ENCODE measurements at regions not wholly inside any gene's neighbourhood (a gene's known extent, or its start where the extent isn't known, plus 50 kb on each side); places are given as distances from the start of the nearest gene placed in this dataset.

DNA sequence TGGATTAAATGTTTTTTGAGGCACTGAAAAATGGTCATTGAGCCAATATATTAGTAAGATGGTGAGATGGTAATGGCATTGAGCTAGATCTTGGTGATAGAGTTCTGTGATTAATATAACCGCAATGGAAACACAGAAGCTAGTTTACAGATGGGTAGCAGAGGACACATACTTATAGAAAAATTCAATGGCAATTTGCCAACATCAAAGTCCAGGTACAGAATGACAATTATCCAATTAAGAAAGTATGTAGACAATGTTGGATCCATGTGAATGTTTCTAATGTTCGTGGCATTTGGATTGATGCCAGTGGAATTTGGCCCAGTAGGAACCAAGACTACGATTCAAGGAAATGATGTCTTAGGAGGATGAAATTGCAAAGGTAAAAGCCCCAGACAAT, 187.8 kb downstream of the GNAT3 start:
- ChIA-PET POLR2A (no interaction called here), CTCF (interaction anchor here (0.6 kb wide), 1 partner anchor 12 kb away, joined by 3 read pairs; no protein-coding TSS in a partner anchor)
- no peaks in the 10 kb centered on the region for H3K79me2 ChIP-seq (ENCODE audit: control insufficient read depth, insufficient read depth, low read length)
- no peak overlapping the region for H2AFZ ChIP-seq (ENCODE audit: low read depth, low read length)
- H3K36me3 ChIP-seq (ENCODE audit: control insufficient read depth in 2 of 2, extremely low read depth in 1 of 2, insufficient read depth in 2 of 2, low read length in 2 of 2): no peaks in the 10 kb centered on the region
- peaks cover 4% of the 10 kb centered on the region for H3K4me1 ChIP-seq (ENCODE audit: control insufficient read depth, extremely low read depth, insufficient read depth, low read length)
- no peaks in the 10 kb centered on the region for H3K27me3 ChIP-seq (ENCODE audit: control insufficient read depth in 2 of 2, insufficient read depth in 2 of 2, low read length in 2 of 2)
- no peak overlapping the region for H3K4me2 ChIP-seq (ENCODE audit: insufficient read depth, low read length)
- intact Hi-C loops (cut with micrococcal nuclease): loop anchor here (1.0 kb wide), 1 partner anchor 12 kb away; no protein-coding TSS in a partner anchor
- H3K9me3 ChIP-seq (replicated peaks; ENCODE audit: control insufficient read depth, insufficient read depth, low read length): no peaks in the 10 kb centered on the region
- H3K9me1 ChIP-seq (replicated peaks; ENCODE audit: control insufficient read depth, extremely low read depth, insufficient read depth, low read length): no peaks in the 10 kb centered on the region
- BruUV-seq (replicated peaks): no TSS peak
- TF ChIP-seq GATA2 (IDR thresholded peaks at IDR 0.05; ENCODE audit: insufficient read depth, insufficient read length, low read depth, low read length) (peak; percentile 42), FOS (IDR thresholded peaks at IDR 0.05; ENCODE audit: borderline replicate concordance, insufficient read depth, low read length) (no peak)
- no peak overlapping the region for H3K4me3 ChIP-seq (replicated peaks in 1 of 3; ENCODE audit: insufficient read depth in 1 of 3, low read depth in 1 of 3, low read length in 3 of 3)
- H3K9ac ChIP-seq (replicated peaks; ENCODE audit: extremely low read depth, insufficient read depth, low read length): no peak overlapping the region
- no peak overlapping the region for H3K27ac ChIP-seq (ENCODE audit: insufficient read depth, low read depth, low read length)
- dilution Hi-C loops (cut with MboI; ENCODE audit: extremely low pct_ligation_motif_present, low sequenced_read_pairs): no loop called here
- DNase-seq (ENCODE audit: low read depth, low spot score) (peak; percentile 37), FAIRE-seq (no peak)
- no peaks in the 10 kb centered on the region for H4K20me1 ChIP-seq (replicated peaks; ENCODE audit: control insufficient read depth, extremely low read depth, insufficient read depth, low read length)

DNA sequence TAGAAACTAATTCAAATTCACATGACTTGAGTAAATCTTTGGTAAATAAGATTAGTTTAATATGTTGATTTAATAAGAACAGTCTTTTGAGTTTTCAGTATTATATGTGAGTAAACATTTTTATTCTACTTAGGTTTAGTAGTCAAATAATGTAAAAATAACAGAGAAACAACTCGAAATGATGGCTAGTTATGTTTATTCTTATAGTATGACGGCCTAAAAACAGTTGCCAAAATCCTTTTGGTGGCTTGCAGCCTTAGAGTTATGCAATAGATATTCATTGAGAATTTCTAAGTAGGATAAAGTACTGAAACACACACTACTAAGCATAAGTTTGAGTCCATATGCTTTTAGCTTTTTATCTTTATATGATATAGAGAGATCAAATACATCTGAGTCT, 184.8 kb downstream of the GNAI1 start:
- CTCF ChIA-PET: no interaction called here

More for the DNA sequence above, 184.8 kb downstream of the GNAI1 start:
- Histone ChIP-seq H3K9me3 (replicated peaks; ENCODE audit: control insufficient read depth, insufficient read depth, low read length) (no peaks in the 10 kb centered on the region), H4K20me1 (replicated peaks; ENCODE audit: control insufficient read depth, extremely low read depth, insufficient read depth, low read length) (no peaks in the 10 kb centered on the region), H3K9me1 (replicated peaks; ENCODE audit: control insufficient read depth, extremely low read depth, insufficient read depth, low read length) (no peaks in the 10 kb centered on the region), H3K27me3 (ENCODE audit: control insufficient read depth in 2 of 2, insufficient read depth in 2 of 2, low read length in 2 of 2) (no peaks in the 10 kb centered on the region), H3K27ac (ENCODE audit: insufficient read depth, low read depth, low read length) (no peak overlapping the region), H3K4me3 (replicated peaks in 1 of 3; ENCODE audit: insufficient read depth in 1 of 3, low read depth in 1 of 3, low read length in 3 of 3) (no peak overlapping the region), H3K4me1 (ENCODE audit: control insufficient read depth, extremely low read depth, insufficient read depth, low read length) (peaks cover 12% of the 10 kb centered on the region), H2AFZ (ENCODE audit: low read depth, low read length) (no peak overlapping the region), H3K9ac (replicated peaks; ENCODE audit: extremely low read depth, insufficient read depth, low read length) (no peak overlapping the region), H3K36me3 (ENCODE audit: control insufficient read depth in 2 of 2, extremely low read depth in 1 of 2, insufficient read depth in 2 of 2, low read length in 2 of 2) (no peaks in the 10 kb centered on the region), H3K4me2 (ENCODE audit: insufficient read depth, low read length) (no peak overlapping the region), H3K79me2 (ENCODE audit: control insufficient read depth, insufficient read depth, low read length) (no peaks in the 10 kb centered on the region)
- intact Hi-C loops (cut with micrococcal nuclease): no loop called here
- dilution Hi-C loops (cut with MboI; ENCODE audit: extremely low pct_ligation_motif_present, low sequenced_read_pairs): no loop called here
- POLR2A ChIA-PET: no interaction called here
- FAIRE-seq (no peak), DNase-seq (ENCODE audit: low read depth, low spot score) (no peak)
- no TSS peak for BruUV-seq (replicated peaks)
- TF ChIP-seq EZH2 (IDR thresholded peaks at IDR 0.05; ENCODE audit: borderline replicate concordance, low read depth, low read length, severe bottlenecking): no peak
- TF ChIP-seq GATA2 (IDR thresholded peaks at IDR 0.05; ENCODE audit: insufficient read depth, insufficient read length, low read depth, low read length): no peak
- no peak for TF ChIP-seq MYC (IDR thresholded peaks at IDR 0.05; ENCODE audit: low read depth, low read length)
- TF ChIP-seq FOS (IDR thresholded peaks at IDR 0.05; ENCODE audit: borderline replicate concordance, insufficient read depth, low read length): no peak

All from endothelial cell of umbilical vein (primary cell).